ENCODE measurements at regions not wholly inside any gene's neighbourhood (a gene's known extent, or its start where the extent isn't known, plus 50 kb on each side); places are given as distances from the start of the nearest gene placed in this dataset.

- no peak for TF ChIP-seq CTCF (IDR thresholded peaks at IDR 0.05; ENCODE audit: low read depth, low read length)
- TF ChIP-seq EZH2phosphoT487 (IDR thresholded peaks at IDR 0.05; ENCODE audit: low read depth) = no peak
These were observed 51.9 kb downstream of the SYNE3 start for GRCh38 chr14:95464514-95464913.
